ENCODE measurements at regions not wholly inside any gene's neighbourhood (a gene's known extent, or its start where the extent isn't known, plus 50 kb on each side); places are given as distances from the start of the nearest gene placed in this dataset.

GRCh38 chrX:148133105-148133725, 152.1 kb downstream of the FMR1NB start:
- Histone ChIP-seq H3K27ac (ENCODE audit: low read depth in 1 of 2, low read length in 1 of 2) (no peak overlapping the region), H3K36me3 (ENCODE audit: control insufficient read depth in 4 of 4, insufficient read depth in 4 of 4, low read length in 4 of 4) (no peaks in the 10 kb centered on the region), H3K4me3 (no peak overlapping the region), H3K9ac (ENCODE audit: insufficient read depth in 1 of 2, low read length in 2 of 2) (no peak overlapping the region), H3K9me3 (ENCODE audit: control insufficient read depth in 4 of 4, insufficient read depth in 3 of 4, low read length in 3 of 4) (no peaks in the 10 kb centered on the region), H3K4me1 (ENCODE audit: control insufficient read depth in 5 of 5, insufficient read depth in 5 of 5, low read length in 5 of 5) (no peaks in the 10 kb centered on the region), H3K27me3 (ENCODE audit: control insufficient read depth in 3 of 3, insufficient read depth in 3 of 3, low read length in 2 of 3) (no peaks in the 10 kb centered on the region)
- 50 to 60% methylated on average over 6 of the region's 6 CpGs for WGBS, 2 donors
- ATAC-seq (ENCODE audit: insufficient read depth, low FRiP score) (no peak), DNase-seq (peak in 2 of 3 donors; percentile 25 to 29)
- no peak for TF ChIP-seq CTCF (IDR thresholded peaks at IDR 0.05; ENCODE audit: control extremely low read depth, extremely low read depth)

- no peak for ATAC-seq (ENCODE audit: insufficient read depth, low FRiP score)
- no peak for TF ChIP-seq CTCF (IDR thresholded peaks at IDR 0.05; ENCODE audit: control extremely low read depth, extremely low read depth)
- Histone ChIP-seq H3K36me3 (ENCODE audit: control insufficient read depth in 4 of 4, insufficient read depth in 4 of 4, low read length in 4 of 4) (no peaks in the 10 kb centered on the region), H3K9me3 (ENCODE audit: control insufficient read depth in 4 of 4, insufficient read depth in 3 of 4, low read length in 3 of 4) (no peaks in the 10 kb centered on the region), H3K4me1 (ENCODE audit: control insufficient read depth in 5 of 5, insufficient read depth in 5 of 5, low read length in 5 of 5) (no peaks in the 10 kb centered on the region), H3K27ac (ENCODE audit: low read depth in 1 of 2, low read length in 1 of 2) (no peak overlapping the region), H3K9ac (ENCODE audit: insufficient read depth in 1 of 2, low read length in 2 of 2) (no peak overlapping the region), H3K4me3 (no peak overlapping the region), H3K27me3 (ENCODE audit: control insufficient read depth in 3 of 3, insufficient read depth in 3 of 3, low read length in 2 of 3) (no peaks in the 10 kb centered on the region)
- WGBS, 2 donors: 49 to 81% methylated on average over 1 of the region's 1 CpG
- no peak for DNase-seq
Measured at GRCh38 chrX:148134578-148134977, 153.4 kb downstream of the FMR1NB start.

- H3K4me1 ChIP-seq (ENCODE audit: control insufficient read depth in 5 of 5, insufficient read depth in 5 of 5, low read length in 5 of 5): no peaks in the 10 kb centered on the region
- 22 to 24% methylated on average over 1 of the region's 1 CpG for WGBS, 2 donors
- no peak for ATAC-seq (ENCODE audit: insufficient read depth, low FRiP score)
- H3K27ac ChIP-seq (ENCODE audit: low read depth in 1 of 2, low read length in 1 of 2): no peak overlapping the region
- H3K4me3 ChIP-seq: no peak overlapping the region
- H3K27me3 ChIP-seq (ENCODE audit: control insufficient read depth in 3 of 3, insufficient read depth in 3 of 3, low read length in 2 of 3): no peaks in the 10 kb centered on the region
- no peaks in the 10 kb centered on the region for H3K36me3 ChIP-seq (ENCODE audit: control insufficient read depth in 4 of 4, insufficient read depth in 4 of 4, low read length in 4 of 4)
- no peak overlapping the region for H3K9ac ChIP-seq (ENCODE audit: insufficient read depth in 1 of 2, low read length in 2 of 2)
- no peak for TF ChIP-seq CTCF (IDR thresholded peaks at IDR 0.05; ENCODE audit: control extremely low read depth, extremely low read depth)
- no peaks in the 10 kb centered on the region for H3K9me3 ChIP-seq (ENCODE audit: control insufficient read depth in 4 of 4, insufficient read depth in 3 of 4, low read length in 3 of 4)
- DNase-seq: peak; percentile 15 to 54 (median 20)
Measured at GRCh38 chrX:148135738-148136137, 154.6 kb downstream of the FMR1NB start.

GRCh38 chrX:148146121-148146520, 165.0 kb downstream of the FMR1NB start:
- H3K4me1 ChIP-seq (ENCODE audit: control insufficient read depth in 5 of 5, insufficient read depth in 5 of 5, low read length in 5 of 5): no peaks in the 10 kb centered on the region
- no peak overlapping the region for H3K9ac ChIP-seq (ENCODE audit: insufficient read depth in 1 of 2, low read length in 2 of 2)
- WGBS, 2 donors: 71 to 84% methylated on average over 2 of the region's 2 CpGs
- no peaks in the 10 kb centered on the region for H3K9me3 ChIP-seq (ENCODE audit: control insufficient read depth in 4 of 4, insufficient read depth in 3 of 4, low read length in 3 of 4)
- DNase-seq (no peak), ATAC-seq (ENCODE audit: insufficient read depth, low FRiP score) (no peak)
- H3K27me3 ChIP-seq (ENCODE audit: control insufficient read depth in 3 of 3, insufficient read depth in 3 of 3, low read length in 2 of 3): peaks cover 0 to 7% (median 0%) of the 10 kb centered on the region in 3 donors
- H3K4me3 ChIP-seq: no peak overlapping the region
- no peak for TF ChIP-seq CTCF (IDR thresholded peaks at IDR 0.05; ENCODE audit: control extremely low read depth, extremely low read depth)
- H3K27ac ChIP-seq (ENCODE audit: low read depth in 1 of 2, low read length in 1 of 2): no peak overlapping the region
- H3K36me3 ChIP-seq (ENCODE audit: control insufficient read depth in 4 of 4, insufficient read depth in 4 of 4, low read length in 4 of 4): no peaks in the 10 kb centered on the region
